GM06990 (cell line): ENCODE measurements at regions not wholly inside any gene's neighbourhood (a gene's known extent, or its start where the extent isn't known, plus 50 kb on each side); places are given as distances from the start of the nearest gene placed in this dataset.

Experiments used
- DNase-seq: peaks from one replicate; pipeline ENCODE4 v3.0.0-alpha.2; 2011; ENCODE audit not compliant: insufficient read length; ENCODE audit errors: extremely low read depth
- H3K27me3 ChIP-seq: replicated peaks from 2 replicates; pipeline ENCODE4 v1.6.0; 2011; ENCODE audit warnings: low read length; ENCODE audit not compliant: control insufficient read depth, insufficient read depth
- H3K36me3 ChIP-seq: 2 replicates; pipeline ENCODE4 v1.5.1; 2011; ENCODE audit warnings: low read length; ENCODE audit not compliant: control insufficient read depth, insufficient read depth
- H3K4me3 ChIP-seq: replicated peaks from 2 replicates; pipeline ENCODE4 v1.5.1; 2011; ENCODE audit warnings: low read depth, mild to moderate bottlenecking, control low read depth, low read length
- TF ChIP-seq, protein P1 (sequence below): IDR thresholded peaks from 2 replicates; pipeline ENCODE4 v1.5.1; 2011; ENCODE audit warnings: low read length, control low read depth, mild to moderate bottlenecking, inconsistent platforms; ENCODE audit not compliant: insufficient read depth, poor library complexity, severe bottlenecking

GRCh38 chr6:111951497-111952085, 78.3 kb upstream of the FYN start:
- no peak for DNase-seq
- no peaks in the 10 kb centered on the region for H3K27me3 ChIP-seq
- TF ChIP-seq, protein P1, sequence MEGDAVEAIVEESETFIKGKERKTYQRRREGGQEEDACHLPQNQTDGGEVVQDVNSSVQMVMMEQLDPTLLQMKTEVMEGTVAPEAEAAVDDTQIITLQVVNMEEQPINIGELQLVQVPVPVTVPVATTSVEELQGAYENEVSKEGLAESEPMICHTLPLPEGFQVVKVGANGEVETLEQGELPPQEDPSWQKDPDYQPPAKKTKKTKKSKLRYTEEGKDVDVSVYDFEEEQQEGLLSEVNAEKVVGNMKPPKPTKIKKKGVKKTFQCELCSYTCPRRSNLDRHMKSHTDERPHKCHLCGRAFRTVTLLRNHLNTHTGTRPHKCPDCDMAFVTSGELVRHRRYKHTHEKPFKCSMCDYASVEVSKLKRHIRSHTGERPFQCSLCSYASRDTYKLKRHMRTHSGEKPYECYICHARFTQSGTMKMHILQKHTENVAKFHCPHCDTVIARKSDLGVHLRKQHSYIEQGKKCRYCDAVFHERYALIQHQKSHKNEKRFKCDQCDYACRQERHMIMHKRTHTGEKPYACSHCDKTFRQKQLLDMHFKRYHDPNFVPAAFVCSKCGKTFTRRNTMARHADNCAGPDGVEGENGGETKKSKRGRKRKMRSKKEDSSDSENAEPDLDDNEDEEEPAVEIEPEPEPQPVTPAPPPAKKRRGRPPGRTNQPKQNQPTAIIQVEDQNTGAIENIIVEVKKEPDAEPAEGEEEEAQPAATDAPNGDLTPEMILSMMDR = no peak
- no peaks in the 10 kb centered on the region for H3K36me3 ChIP-seq
- no peak overlapping the region for H3K4me3 ChIP-seq

- TF ChIP-seq, protein P1 = no peak
- no peak for DNase-seq
- Histone ChIP-seq H3K36me3 (no peaks in the 10 kb centered on the region), H3K27me3 (no peaks in the 10 kb centered on the region), H3K4me3 (no peak overlapping the region)
Measured at GRCh38 chr6:111952274-111952673, 79.0 kb upstream of the FYN start.

DNA sequence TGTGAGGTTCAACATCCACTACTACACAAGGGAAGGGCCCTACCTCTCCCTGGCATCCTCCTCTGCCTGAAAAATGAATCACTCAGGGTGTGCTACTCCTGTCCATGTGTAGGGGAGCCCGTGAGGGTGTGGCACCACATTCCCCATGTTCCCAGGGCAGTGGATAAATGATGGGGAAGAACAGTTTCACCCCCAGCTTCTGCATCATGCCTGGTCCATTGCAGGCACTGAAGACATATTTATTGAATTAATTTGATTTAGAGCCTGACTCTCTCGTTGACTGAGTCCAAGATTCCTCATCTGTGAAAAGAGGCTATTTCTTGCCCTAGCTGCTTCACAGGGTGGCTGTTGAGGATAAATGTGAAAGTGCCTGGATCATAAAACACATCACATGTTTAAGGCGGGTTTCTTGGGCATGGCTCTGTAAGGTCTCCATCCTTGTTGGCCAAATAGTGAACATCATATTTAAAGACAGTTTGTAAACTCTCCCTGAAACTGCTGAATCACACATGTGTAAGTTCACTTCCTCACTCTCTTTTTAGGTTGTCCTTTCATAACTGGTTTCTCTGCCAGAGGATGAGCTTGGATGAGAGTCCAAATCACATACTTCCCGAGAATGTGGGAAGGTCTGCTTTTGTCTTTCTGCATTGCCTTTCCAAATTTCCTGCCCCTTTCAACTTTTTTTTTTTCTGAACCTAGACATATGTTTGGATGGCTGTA, 79.7 kb upstream of the FYN start:
- H3K27me3 ChIP-seq = no peaks in the 10 kb centered on the region
- no peak for DNase-seq
- TF ChIP-seq, protein P1 = no peak
- no peaks in the 10 kb centered on the region for H3K36me3 ChIP-seq
- no peak overlapping the region for H3K4me3 ChIP-seq

DNA sequence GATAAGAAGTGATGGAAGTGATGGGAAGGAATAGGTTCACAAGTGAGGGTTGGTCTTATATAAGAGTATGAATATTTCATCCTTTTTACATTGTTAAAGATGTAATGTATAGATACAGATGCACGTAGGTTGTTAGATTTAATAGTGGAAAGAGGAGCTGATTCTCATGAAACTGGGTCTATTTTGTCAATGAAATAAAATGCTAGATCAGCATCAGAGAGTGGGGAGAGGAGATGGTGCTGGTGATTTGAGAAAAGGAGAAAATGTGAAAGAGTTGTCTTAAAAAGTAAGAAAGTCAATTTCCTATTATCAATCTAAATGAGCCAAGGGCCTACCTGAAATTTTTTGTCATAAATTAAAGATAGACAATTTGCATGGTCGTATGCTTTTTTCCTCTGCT, 82.8 kb upstream of the FYN start:
- DNase-seq = no peak
- Histone ChIP-seq H3K36me3 (no peaks in the 10 kb centered on the region), H3K27me3 (no peaks in the 10 kb centered on the region), H3K4me3 (no peak overlapping the region)
- TF ChIP-seq, protein P1 = no peak

DNA sequence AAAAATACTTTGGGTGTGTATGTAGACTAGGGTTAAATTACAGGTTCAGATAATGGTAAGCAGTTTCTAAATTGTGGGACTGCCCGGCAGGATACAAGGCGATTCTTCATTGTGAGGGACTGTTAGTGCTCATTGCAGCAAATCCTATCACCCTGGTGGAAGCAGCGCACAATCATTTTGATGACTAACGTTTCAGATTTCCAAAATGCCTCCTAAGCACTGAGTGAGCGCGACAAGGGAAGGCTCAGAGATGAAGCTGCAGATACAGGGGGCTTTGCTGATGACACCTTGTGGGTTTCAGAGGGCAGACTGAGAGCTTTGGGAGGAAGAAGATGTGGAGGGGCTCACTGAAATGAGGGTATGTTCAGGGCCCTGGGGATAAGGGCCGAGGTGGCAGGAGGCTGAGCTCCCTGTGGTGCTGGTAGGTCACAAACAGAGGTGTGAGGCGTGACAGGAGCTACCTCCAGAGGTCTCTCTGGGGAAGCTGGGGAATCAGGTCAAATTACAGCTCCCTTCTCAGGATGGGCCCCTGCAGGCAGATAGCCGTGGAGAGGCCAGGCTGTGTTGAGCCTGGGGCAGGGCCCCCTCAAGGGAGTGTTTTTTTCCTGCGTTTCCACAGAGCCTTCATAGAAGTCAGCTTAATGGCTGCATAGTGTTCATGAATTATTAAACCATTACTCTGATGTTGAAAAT, 84.5 kb upstream of the FYN start:
- Histone ChIP-seq H3K27me3 (no peaks in the 10 kb centered on the region), H3K36me3 (no peaks in the 10 kb centered on the region), H3K4me3 (no peak overlapping the region)
- DNase-seq = no peak
- TF ChIP-seq, protein P1 = no peak
